ENCODE measurements at regions not wholly inside any gene's neighbourhood (a gene's known extent, or its start where the extent isn't known, plus 50 kb on each side); places are given as distances from the start of the nearest gene placed in this dataset.

- TF ChIP-seq CTCF (IDR thresholded peaks at IDR 0.05 in 8 of 11, conservative IDR thresholded peaks at IDR 0.05 in 3 of 11) = no peak
- no peak for TF ChIP-seq POLR2AphosphoS5 (IDR thresholded peaks at IDR 0.05)
Observed at GRCh38 chr6:115221198-115221597, 839.5 kb downstream of the FRK start.
